NCI-H128 (cell line): ENCODE measurements at regions not wholly inside any gene's neighbourhood (a gene's known extent, or its start where the extent isn't known, plus 50 kb on each side); places are given as distances from the start of the nearest gene placed in this dataset.

Source experiments
- DNase-seq: peaks from one replicate; lab custom pipeline; 2025; ENCODE audit not compliant: unreplicated experiment; lab: John Stamatoyannopoulos, UW

DNA sequence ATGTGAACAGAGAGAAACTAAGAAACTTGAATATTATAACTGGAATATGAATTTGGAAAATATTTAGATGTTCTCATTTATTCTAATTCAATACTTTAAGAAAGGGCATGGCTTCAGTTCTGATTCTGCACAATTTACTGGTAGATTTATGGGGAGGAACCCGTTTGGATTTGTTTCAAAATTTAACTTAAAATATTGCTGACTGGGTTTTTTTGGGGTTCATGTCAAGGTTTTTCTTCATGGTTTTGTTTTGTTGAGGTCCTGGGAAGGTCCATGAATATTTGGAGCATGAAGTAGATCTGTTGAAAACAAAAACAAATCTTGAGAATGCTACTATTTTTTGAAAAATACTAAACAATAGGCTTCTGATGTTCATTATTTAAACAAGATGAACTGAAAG is 214.7 kb downstream of the PIK3R1 start:
- no peak for DNase-seq

DNA sequence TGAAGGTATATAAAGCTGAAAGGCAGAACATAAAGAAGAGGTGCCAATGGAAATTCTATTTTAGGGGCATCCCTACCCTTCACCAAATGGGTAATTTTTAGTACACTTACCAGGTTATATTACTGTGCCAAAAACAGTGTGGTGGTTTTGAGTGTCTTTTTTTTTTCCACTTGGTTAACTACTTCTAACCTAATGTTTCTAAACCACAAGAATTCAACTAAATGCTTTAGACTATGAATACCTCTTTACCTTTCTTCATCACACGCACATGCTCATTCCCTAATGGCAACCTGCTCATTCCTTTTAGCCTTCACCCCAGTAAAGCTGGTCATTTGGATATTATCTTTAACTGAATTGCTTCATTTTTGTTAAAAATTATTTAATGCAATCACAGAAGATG is 215.6 kb downstream of the PIK3R1 start:
- DNase-seq = no peak

DNA sequence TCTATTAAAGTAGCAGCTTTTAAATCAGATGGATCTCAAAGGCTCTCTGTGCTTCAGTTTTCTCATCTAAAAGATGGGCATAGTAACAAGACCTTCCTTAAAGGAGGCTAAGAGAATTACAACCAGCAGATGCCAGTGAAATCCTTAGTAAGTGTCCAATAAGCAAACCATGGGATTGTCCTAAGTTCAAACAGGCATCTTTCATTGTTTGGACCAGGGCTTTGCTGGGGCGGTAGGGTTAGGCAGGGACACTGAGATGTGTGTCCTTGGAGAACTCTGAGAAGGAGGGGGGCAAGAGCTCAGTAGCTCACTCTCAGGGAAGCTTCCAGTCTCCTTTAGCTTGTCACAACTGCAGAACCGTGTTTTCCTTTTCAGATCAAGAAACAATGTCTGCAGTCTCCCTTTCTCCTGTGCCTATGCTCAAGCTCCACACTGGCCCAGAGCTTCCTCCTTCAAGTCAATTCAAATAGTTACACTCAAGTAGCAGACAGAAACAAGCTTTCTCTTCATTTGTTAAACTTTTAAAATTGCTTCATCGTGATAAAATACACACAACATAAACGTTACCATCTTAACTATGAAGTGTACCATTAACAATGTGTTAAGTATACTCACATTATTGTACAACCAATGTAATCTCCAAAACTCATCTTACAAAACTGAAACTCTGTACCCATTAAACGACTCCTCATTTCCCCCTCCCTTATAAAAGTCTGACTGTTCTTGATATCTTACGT is 216.2 kb downstream of the PIK3R1 start:
- no peak for DNase-seq

DNA sequence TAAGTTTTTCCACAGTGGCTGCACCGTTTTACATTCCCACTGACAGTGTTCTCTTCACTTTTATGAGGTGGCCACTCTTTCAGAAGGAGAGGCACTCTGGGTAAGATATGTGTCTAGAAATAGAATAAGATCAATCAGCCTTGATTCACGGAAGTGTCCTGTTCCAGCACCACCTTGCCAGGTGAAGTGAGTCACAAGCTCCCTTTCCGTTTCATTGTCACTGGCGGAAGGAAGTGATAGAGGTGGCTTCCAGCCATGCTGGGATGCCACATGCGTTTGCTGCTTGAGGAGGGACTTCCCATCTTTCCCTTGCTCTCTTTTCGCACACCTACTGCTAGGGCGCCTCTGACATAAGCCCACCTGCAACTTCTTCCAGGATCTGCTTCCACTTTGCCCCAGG is 217.1 kb downstream of the PIK3R1 start:
- DNase-seq = no peak

DNA sequence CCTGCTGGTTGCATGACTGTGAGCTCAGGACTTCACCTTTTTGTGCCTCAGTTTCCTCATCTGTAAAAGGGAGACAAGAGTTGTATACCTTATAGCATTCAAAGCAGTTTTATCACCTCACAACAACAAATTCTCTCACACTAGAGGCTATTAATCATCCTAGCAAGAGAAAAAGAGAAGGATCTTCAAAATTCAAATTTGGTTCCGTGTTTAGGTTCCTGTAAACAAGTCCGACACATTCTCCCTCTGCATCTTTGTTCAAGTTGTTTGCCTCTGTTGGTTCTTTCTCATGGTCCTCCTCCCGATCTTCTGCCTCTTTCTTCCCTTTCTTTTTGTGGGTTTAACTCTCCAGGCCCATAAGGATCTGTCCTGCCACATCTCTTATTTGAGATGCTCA is 218.0 kb downstream of the PIK3R1 start:
- DNase-seq = no peak

DNA sequence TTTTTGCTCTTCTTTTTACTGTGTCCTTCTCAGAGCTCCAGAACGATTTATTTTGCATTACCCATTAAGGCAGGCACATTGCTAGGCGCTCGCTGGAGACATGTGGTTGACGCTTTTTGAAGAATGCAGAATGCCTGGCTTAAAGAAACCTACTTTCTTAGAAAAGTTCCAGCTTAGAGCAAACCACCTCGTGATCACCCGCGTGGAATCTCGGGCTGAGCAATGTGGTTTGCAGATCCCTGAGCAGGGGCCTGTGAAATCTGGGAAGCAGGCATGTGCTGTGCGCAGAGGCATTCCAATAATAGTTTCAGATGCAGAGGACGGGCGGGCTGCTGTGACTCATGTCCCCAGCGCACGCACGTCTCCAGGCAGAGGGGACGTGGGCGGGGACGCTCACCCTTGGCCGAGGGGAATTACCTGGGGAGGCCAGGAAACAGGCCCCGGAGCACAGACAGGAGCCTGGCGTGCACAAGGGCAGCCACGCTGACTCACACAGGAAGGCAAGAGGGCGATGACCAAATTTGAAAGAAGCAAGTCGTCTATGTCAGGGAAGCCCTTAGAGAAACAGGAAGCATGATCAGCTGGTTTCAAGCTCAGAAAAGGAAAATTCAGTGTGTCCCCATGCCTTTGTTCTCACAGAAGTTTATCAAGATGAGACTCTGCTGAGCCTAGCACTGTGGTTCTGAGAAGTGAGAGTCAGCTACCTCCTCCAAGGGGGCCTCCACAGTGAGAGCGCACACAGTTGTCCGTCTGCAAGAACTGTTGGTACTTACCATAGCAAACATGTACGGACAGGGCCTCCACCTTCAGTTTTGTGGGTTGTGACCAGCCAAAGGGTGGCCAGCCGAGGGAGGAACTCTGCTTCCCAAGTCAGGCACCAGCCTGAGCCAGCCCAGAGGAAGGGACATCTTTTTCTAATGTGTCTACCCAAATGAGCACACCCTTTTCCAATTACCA is 218.6 kb downstream of the PIK3R1 start:
- no peak for DNase-seq

DNA sequence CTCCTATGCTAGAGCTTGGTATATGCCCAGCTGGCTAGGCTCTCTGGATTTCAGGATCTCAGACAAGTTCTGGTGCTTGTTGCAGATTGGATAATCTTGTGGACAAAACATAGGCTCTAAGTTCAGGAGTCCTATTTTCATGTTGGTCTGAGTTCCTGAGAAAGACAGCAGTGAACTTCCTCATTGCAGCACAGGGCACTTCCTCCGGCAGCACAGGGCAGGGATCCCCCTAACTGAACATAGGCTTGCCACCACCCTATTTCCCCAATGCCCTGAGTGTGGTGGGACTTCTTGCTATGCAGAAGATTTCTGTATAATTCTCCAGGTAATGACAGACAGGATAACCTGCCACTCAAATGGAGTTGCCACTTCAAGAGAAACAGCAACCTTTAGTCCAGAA is 220.1 kb downstream of the PIK3R1 start:
- no peak for DNase-seq

DNA sequence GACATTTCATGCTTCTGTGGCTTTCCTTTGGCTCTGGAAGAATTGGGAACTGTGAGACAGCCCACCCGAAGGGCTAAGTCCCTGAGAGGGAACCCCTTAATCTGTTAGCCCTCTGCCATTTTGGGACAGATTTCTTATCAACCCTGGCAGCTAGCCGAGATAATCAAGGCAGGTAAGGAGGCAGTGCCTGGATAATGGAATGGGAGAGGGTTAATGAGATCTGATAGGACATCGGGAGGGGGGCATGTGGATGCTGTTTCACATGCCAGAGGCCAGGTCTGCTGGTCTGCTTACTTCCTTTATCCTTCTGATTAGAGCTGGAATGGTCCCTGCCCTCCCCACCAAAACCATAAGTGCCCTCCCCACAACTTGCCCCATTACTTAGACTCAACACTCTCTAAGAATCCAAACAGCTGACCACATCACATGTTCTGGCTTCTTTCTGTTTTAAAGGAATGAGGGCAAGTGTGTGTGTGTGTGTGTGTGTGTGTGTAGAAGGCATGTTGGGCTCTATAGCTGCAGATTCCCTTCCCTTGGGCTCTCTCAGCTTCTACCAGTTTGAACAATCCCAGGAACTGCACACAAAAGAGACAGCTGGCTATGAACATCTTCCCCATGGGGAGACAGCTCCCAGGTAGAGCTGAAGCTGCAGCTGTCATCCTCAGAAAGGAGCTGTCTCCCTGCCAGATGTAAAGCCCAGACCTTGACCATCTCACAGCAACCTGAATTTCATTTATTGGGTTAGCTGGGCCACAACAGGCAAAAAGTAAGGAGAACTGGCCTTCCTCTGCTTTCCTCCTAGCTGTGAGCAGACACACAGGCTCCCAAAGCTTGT is 221.3 kb downstream of the PIK3R1 start:
- DNase-seq = no peak

DNA sequence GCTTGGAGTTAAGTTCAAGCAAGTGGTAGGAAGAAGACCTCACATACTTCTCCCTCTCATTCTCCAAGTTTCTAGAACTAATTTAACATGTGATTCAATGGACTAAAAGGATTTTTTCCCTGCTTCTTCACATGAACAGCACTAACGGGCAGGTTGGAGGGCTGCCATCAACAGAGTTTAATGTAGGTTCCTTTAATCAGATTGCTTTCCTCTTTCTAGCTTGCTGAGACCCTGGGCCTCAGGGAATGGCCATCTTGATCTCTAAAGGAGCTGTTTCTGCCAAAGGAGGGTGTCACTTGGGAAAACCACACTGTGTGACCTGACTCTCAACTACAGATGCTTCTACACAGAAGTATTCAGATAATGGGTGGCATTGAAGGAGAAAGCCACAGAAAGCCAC is 223.3 kb downstream of the PIK3R1 start:
- DNase-seq = no peak

DNA sequence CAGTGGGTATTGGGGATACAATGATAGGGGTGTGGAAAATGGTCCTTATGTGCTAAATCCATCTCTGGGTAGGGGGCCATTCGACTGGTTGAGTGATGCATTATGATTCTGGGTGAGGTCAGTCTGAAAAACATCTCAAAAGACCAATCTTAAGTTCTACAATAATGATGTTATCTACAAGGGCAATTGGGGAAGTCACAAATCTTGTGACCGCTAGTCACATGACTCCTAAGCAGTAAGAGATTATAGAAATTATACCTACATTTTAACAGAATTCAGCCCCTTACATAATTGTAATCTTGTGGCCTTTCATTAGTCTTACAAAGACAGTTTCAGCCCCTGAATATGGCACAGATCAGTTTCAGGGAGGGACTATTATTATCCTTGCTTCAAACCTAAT is 224.7 kb downstream of the PIK3R1 start:
- DNase-seq = no peak

DNA sequence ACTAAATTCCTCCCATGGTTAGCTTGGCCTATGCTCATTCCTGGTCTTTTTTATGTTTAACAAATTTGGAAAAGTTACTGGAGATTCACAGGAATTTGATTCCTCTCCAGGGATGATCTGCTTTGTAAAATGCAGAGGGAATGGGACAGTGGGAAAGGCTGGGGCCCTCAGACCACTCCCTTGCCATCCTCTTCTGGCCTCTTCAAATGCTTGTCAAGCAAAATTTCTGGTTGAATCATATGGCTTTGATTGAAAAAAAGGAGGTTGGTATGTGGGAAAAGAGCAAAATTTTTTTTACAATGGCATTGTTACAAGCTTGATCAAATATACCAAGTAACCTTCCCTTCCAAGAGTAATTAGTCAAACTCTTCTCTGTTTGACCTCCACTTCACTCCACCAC is 225.1 kb downstream of the PIK3R1 start:
- DNase-seq = no peak

DNA sequence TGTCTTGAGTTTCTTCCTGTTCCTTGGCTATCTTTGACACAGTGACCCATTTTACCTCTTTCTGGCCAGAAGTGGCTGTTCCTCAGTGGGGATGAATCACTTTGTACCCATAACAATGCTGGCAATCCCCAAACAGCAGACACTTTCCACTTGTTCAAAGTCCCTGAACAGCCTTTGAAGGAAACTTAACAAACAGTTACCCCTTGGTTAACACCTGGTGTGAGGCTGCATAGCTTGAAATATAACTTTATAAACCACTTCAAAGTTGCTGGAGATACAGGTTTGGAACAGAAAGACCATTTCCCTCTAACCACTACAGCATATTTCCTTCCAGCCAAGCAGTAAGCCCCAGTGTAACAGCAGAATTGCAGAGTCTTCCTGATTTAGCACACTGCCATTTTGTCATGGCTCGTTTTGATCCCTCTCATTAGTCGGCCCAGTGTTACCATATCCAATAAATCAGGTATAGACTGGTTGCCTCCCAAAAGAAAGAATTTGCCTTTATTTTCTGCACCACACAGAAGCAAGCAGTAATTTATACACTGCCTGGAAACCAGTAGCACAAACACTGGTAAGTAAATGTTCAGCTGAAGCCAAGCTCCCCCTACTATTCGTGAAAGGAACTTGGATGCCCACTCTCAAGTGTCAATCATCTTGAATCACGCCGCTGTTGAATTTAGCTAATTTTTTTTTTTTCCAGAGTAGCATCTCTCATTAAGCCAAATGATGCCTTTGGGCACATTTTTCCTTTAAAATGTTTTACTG is 225.9 kb downstream of the PIK3R1 start:
- no peak for DNase-seq

DNA sequence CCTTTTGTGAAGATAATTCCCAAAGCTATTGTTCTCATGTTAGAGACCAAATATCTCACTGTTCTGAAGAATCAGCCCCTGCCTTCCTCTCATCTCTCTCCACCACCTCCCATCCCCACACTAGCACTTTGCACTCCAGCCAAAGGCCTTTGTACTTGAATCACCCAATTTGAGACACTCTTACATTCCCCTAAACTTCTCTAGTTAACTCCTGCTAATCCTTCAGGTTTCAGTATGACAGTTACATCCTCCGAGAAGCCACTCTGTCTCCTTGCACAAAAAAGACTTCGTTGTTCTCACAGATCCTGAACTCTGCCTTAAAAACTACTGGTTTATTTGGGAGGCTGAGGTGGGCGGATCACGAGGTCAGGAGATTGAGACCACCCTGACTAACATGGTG is 227.5 kb downstream of the PIK3R1 start:
- DNase-seq = no peak

DNA sequence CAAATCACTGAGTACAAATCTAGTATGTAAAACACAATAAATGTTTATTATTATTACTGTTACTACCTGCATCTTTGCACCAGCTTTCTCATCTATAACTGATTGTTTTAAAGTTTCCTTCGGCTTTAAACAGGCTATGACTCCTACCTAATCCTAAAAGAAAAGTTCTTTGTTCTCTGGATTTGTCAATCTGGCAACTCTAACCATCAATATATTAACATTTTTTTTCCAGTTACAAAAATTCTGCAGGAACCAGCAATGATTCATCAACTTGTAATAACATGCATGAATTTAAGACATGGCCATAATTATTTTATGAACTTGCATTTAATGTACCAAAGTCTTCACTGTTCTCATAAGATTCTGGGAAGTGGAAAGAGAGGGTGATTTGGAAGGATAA is 228.5 kb downstream of the PIK3R1 start:
- no peak for DNase-seq

DNA sequence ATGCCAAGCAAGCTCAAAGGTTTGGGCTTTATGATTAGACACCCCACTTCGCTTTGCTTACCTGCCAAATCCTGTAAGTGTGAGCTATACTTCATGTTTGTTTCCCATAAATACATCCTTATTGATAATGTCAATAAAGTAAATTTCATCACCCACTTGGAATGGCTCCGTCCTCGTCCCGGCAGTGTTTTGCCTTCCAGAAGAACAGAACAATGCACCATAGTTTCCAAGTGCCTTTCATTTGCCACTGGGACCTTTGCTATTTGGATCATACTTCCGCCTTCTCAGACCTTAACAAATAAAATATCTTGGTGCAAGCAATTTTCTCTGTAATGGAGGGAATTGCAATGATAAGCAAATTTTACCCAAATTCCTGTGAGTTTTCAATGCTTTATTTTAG is 229.3 kb downstream of the PIK3R1 start:
- no peak for DNase-seq

DNA sequence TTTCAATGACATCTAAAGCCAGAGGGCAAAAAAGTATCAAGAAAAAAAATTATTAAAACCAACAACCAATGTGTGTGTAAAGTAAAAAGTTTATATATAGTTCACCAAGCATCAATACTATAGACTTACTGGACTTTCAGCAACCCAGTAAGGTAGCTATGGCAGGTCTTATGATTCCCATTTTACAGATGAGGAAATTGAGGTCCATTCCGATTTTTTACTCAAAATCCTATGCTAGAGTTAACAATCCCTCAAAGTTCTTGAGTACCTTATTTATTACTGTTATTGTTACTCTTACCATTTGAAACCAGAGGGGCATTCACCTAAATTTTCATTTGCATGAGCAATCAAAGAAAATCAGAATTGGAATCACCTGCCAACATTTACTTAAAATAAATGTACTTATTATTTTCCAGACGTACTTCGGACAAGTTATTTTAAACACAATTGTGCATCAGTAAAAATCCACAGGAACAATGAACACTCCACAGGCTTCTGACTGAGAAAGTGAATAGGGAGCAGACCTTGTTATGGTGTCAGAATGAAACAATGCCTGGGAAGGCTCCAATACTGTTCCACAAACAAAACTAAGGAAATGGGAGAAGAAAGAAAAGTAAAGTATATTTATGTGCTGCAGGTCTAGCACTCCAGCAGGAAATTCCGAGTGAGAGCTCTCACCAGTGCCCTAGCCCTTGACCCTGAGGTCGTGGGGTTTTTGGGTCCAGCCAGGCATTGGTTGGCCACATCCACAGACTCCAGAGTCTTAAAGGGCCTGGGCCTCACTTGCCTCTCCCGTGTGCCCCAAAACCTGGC is 229.9 kb downstream of the PIK3R1 start:
- no peak for DNase-seq

DNA sequence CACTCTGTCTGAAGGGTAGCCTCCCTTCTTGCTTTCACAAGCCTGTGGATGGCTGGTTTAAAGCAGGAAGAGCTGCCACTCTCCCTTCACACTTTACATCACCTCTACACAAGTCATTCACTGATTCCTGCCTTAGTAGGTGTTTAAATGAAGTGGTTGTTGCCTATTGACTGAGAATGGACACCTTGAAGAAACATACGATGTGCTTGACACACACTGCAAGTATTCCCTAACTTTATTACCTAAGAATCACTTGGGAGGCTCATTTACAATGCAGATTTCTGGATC is 230.5 kb downstream of the PIK3R1 start:
- DNase-seq = no peak

DNA sequence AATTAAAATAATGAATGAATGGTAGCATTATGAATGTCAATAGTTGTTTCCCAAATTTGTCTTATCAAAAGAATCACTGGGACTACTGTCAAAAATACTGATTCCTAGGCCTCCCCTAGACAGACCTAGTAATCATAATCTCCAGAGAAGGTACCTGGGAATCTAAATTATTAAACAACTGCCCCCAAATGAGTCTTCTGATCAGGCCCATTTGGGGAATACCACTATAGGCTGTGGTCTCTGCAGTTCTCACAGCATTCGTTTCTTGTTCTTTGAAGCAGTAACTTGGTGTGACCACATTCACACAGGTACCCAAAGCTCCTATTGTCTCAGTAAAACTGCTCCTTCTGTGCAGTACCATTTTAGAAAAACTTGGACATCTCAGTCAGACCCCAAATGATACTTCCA is 230.9 kb downstream of the PIK3R1 start:
- DNase-seq = no peak

DNA sequence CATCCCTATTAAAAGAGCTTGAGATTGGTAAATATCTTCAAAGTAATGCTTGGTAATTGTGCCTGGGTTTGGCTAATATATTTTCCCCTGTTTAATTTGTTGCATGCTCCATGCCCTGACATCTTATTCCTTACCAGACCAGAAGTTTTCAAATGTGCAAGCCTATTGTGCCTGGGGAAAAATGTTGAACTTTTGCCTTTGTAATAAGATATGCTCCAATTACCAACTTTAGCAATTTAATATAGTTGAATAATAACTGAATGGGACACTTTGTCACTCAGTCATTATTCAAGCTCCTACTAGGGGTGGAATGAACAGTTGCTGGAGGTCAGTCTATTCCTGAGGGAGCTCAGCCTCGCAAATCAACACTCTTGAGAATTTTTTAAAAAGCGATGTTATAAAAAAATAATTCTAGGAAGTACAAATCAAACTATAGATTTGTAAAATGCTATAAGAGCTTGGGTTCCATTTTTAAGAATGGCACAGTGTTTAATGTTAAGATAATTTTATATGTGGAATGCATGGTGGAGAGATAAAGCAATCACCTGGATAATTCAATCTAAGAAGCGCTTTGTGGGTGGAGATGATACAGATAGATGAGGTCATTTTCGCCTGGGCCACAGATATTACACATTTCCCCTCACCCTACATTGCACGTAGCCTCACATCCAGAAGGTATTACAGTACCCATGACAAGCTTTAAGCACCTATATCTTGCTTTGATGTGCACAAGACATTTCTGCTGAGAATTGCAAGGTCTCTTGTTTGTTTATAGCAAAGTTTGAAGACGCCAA is 231.8 kb downstream of the PIK3R1 start:
- DNase-seq = no peak
